Vagina (tissue), 2 donors: ENCODE measurements at regions not wholly inside any gene's neighbourhood (a gene's known extent, or its start where the extent isn't known, plus 50 kb on each side); places are given as distances from the start of the nearest gene placed in this dataset.

ENCODE experiments used
- DNase-seq, 2 donors: peaks; one replicate each; pipeline ENCODE4 v3.0.0-alpha.2; 2017; ENCODE audit errors: extremely low spot score in 2 of 2
- H3K27ac ChIP-seq: fragments of 200-600 bp; sonication (generic); one replicate; pipeline ENCODE4 v1.5.1; 2019
- H3K27me3 ChIP-seq: fragments of 200-600 bp; sonication (generic); one replicate; pipeline ENCODE4 v1.5.1; 2019
- H3K36me3 ChIP-seq, 2 donors: fragments of 200-600 bp; sonication (generic); one replicate each; pipeline ENCODE4 v1.5.1; 2017 to 2019
- H3K4me1 ChIP-seq: fragments of 200-600 bp; sonication (generic); one replicate; pipeline ENCODE4 v1.5.1; 2019
- H3K4me3 ChIP-seq, 2 donors: fragments of 200-600 bp; sonication (generic); 1 replicate in 1 of 2; 2 replicates in 1 of 2; pipeline ENCODE4 v1.5.1; 2016 to 2019
- H3K9me3 ChIP-seq: fragments of 200-600 bp; sonication (generic); one replicate; pipeline ENCODE4 v1.5.1; 2019
- CTCF ChIP-seq, 3 experiments: fragments of 450-650 bp in 2 of 3; fragments of 200-600 bp in 1 of 3; sonication (generic) in 1 of 3; IDR thresholded peaks; one replicate each; pipeline ENCODE4 v1.5.1; 2017 to 2019; ENCODE audit warnings: antibody characterized with exemption in 3 of 3, mild to moderate bottlenecking in 2 of 3, moderate library complexity in 2 of 3
- POLR2A ChIP-seq, 2 donors: fragments of 450-650 bp; IDR thresholded peaks; one replicate each; pipeline ENCODE4 v1.6.1; 2017; ENCODE audit warnings: antibody characterized with exemption in 2 of 2, mild to moderate bottlenecking in 2 of 2, moderate library complexity in 2 of 2
- POLR2AphosphoS5 ChIP-seq, 2 donors: sonication (generic); formaldehyde crosslinking; IDR thresholded peaks; one replicate each; pipeline ENCODE4 v1.9.0; 2017; ENCODE audit warnings: antibody characterized with exemption in 2 of 2, mild to moderate bottlenecking in 2 of 2, low read depth in 1 of 2; ENCODE audit not compliant: insufficient read depth in 1 of 2
- intact Hi-C: fragments of 100-400 bp; cut with DNase I; formaldehyde crosslinking; loops from one replicate; pipeline ENCODE4 v1.15.1; 2023

DNA sequence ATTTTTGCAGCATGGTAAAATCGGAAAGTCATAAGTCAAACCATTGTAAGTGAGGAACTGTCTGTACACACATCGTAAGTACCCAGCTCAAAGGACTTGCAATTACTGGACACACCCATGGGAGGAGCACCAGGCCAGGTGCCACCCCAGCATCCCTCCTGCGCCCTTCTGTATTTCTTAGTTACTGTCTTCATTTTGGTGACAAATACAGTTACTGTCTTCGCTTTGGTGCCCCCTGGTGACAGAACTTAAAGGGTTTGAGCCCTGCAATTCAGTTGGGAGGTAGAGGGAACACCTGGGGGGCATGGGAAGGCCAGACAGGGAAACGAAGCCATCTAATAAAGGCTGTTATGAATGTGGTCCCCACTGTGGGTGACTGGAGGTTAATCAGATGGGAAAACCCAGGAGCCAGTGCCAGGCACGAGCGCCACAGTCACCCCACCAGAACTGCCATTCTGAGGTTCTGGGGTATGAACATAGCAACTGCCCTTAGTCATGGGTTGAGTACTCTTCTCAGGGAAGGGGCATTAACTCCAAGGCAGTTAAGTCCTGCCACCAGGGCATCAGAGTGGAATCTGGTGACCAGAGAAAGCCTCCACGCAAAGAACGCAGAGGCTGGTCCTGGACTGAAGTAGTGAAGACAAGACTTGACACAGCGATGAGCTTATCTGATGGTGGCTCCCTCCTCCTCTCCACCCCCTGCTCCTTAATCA is 612.9 kb downstream of the PTPRU start:
- TF ChIP-seq POLR2A (IDR thresholded peaks at IDR 0.05) (no peak), POLR2AphosphoS5 (IDR thresholded peaks at IDR 0.05; ENCODE audit: insufficient read depth in 1 of 2, low read depth in 1 of 2) (no peak), CTCF (IDR thresholded peaks at IDR 0.05) (peak in 1 of 3 experiments; percentile 7)
- intact Hi-C loops, result no loop called here
- Histone ChIP-seq H3K4me3 (no peak overlapping the region), H3K36me3 (no peaks in the 10 kb centered on the region), H3K27ac (no peak overlapping the region), H3K4me1 (no peaks in the 10 kb centered on the region), H3K27me3 (no peaks in the 10 kb centered on the region), H3K9me3 (no peaks in the 10 kb centered on the region)
- DNase-seq, result no peak

DNA sequence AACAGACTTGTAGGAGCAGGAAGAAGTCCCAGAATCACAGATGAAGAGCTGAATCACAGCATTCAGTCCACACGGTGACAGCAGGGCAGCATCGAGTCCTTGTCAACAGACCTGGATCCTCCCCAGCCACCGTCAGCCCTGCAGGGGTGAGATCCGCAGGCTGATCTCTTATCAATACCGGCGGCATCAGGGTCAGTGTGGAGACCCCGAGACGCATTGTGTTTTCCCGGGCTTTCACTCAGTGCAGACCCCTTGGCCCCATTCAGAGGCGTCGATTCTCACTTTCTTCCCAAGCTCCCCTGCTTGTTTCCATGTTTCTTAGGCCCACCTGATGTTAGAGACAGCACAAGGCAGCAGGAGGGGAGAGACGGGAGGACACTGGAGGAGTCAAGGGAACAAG is 609.6 kb downstream of the PTPRU start:
- intact Hi-C loops, result no loop called here
- H3K36me3 ChIP-seq, result no peaks in the 10 kb centered on the region
- H3K4me1 ChIP-seq, result no peaks in the 10 kb centered on the region
- no peaks in the 10 kb centered on the region for H3K9me3 ChIP-seq
- no peak overlapping the region for H3K27ac ChIP-seq
- no peak for TF ChIP-seq POLR2A (IDR thresholded peaks at IDR 0.05)
- no peak for TF ChIP-seq CTCF (IDR thresholded peaks at IDR 0.05)
- TF ChIP-seq POLR2AphosphoS5 (IDR thresholded peaks at IDR 0.05; ENCODE audit: insufficient read depth in 1 of 2, low read depth in 1 of 2), result no peak
- H3K4me3 ChIP-seq, result no peak overlapping the region
- no peak for DNase-seq
- H3K27me3 ChIP-seq, result no peaks in the 10 kb centered on the region

DNA sequence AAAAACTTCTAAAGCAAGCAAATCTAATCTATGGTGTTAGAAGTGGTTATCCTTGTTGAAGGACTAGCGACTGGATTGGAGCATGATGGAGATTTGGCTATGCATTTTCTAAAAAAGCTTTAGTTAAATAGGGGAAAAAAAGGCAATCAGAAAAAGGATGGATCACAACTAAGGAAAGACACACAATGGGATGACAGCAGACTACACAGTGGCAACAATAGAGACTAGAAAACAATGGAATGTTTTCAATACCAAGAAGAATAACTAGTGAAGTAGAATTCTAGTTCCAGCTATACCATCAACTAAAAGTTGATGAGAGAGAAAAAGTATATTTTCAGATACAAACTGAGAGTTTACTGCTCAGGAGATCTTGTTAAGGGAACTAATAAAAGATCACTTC is 605.8 kb downstream of the PTPRU start:
- DNase-seq, result no peak
- no peak for TF ChIP-seq CTCF (IDR thresholded peaks at IDR 0.05)
- no peak for TF ChIP-seq POLR2AphosphoS5 (IDR thresholded peaks at IDR 0.05; ENCODE audit: insufficient read depth in 1 of 2, low read depth in 1 of 2)
- TF ChIP-seq POLR2A (IDR thresholded peaks at IDR 0.05), result no peak
- intact Hi-C loops, result no loop called here
- Histone ChIP-seq H3K4me3 (no peak overlapping the region), H3K36me3 (no peaks in the 10 kb centered on the region), H3K27me3 (no peaks in the 10 kb centered on the region), H3K4me1 (no peaks in the 10 kb centered on the region), H3K9me3 (no peaks in the 10 kb centered on the region), H3K27ac (no peak overlapping the region)

GRCh38 chr1:29839726-29840125 is 603.4 kb downstream of the PTPRU start:
- H3K27me3 ChIP-seq, result no peaks in the 10 kb centered on the region
- no peaks in the 10 kb centered on the region for H3K36me3 ChIP-seq
- TF ChIP-seq CTCF (IDR thresholded peaks at IDR 0.05) (no peak), POLR2AphosphoS5 (IDR thresholded peaks at IDR 0.05; ENCODE audit: insufficient read depth in 1 of 2, low read depth in 1 of 2) (no peak), POLR2A (IDR thresholded peaks at IDR 0.05) (no peak)

GRCh38 chr1:29838738-29839320 is 602.5 kb downstream of the PTPRU start:
- Histone ChIP-seq H3K4me3 (no peak overlapping the region), H3K9me3 (no peaks in the 10 kb centered on the region), H3K27ac (no peak overlapping the region), H3K27me3 (no peaks in the 10 kb centered on the region), H3K36me3 (no peaks in the 10 kb centered on the region), H3K4me1 (no peaks in the 10 kb centered on the region)
- peak; percentile 52 to 75 for DNase-seq
- TF ChIP-seq POLR2AphosphoS5 (IDR thresholded peaks at IDR 0.05; ENCODE audit: insufficient read depth in 1 of 2, low read depth in 1 of 2) (no peak), POLR2A (IDR thresholded peaks at IDR 0.05) (no peak)
- intact Hi-C loops, result no loop called here

More at GRCh38 chr1:29839726-29840125, 603.4 kb downstream of the PTPRU start:
- Histone ChIP-seq H3K4me3 (no peak overlapping the region), H3K27ac (no peak overlapping the region), H3K9me3 (no peaks in the 10 kb centered on the region), H3K4me1 (no peaks in the 10 kb centered on the region)
- DNase-seq, result peak; percentile 16 to 52
- intact Hi-C loops, result no loop called here
